Neutrophil (primary cell): ENCODE measurements at regions not wholly inside any gene's neighbourhood (a gene's known extent, or its start where the extent isn't known, plus 50 kb on each side); places are given as distances from the start of the nearest gene placed in this dataset.

Experiments
- H3K27ac ChIP-seq: fragments of 200-600 bp; sonication (generic); 2 replicates; pipeline ENCODE4 v1.5.1; 2016; ENCODE audit warnings: mild to moderate bottlenecking, moderate library complexity
- H3K27me3 ChIP-seq: fragments of 200-600 bp; sonication (generic); 2 replicates; pipeline ENCODE4 v1.6.0; 2016; ENCODE audit warnings: mild to moderate bottlenecking
- H3K36me3 ChIP-seq: fragments of 200-600 bp; sonication (generic); 2 replicates; pipeline ENCODE4 v1.5.1; 2017
- H3K4me1 ChIP-seq, 2 experiments: fragments of 200-600 bp in 1 of 2; sonication (generic) in 1 of 2; 1 replicate in 1 of 2; 2 replicates in 1 of 2; pipeline versions ENCODE4 v1.5.1 to v1.6.1; 2013 to 2016; ENCODE audit warnings: low read depth in 1 of 2, low read length in 1 of 2, mild to moderate bottlenecking in 1 of 2, moderate library complexity in 1 of 2; ENCODE audit not compliant: control insufficient read depth in 1 of 2, insufficient read depth in 1 of 2
- H3K4me3 ChIP-seq, 2 experiments: fragments of 200-600 bp in 1 of 2; sonication (generic) in 1 of 2; 1 replicate in 1 of 2; 2 replicates in 1 of 2; pipeline ENCODE4 v1.5.1; 2013 to 2016; ENCODE audit warnings: low read depth in 1 of 2, low read length in 1 of 2, mild to moderate bottlenecking in 1 of 2, moderate library complexity in 1 of 2
- H3K9me3 ChIP-seq: fragments of 200-600 bp; sonication (generic); 2 replicates; pipeline ENCODE4 v1.5.1; 2016
- CTCF ChIP-seq: fragments of 200-600 bp; sonication (generic); IDR thresholded peaks from 2 replicates; pipeline ENCODE4 v1.5.1; 2016; ENCODE audit warnings: antibody characterized with exemption

GRCh38 chr12:84641940-84642545 is 270.6 kb downstream of the SLC6A15 start:
- Histone ChIP-seq H3K9me3 (no peaks in the 10 kb centered on the region), H3K36me3 (no peaks in the 10 kb centered on the region), H3K4me1 (no peaks in the 10 kb centered on the region), H3K27me3 (no peaks in the 10 kb centered on the region), H3K4me3 (no peak overlapping the region), H3K27ac (no peak overlapping the region)
- TF ChIP-seq CTCF: no peak

GRCh38 chr12:84638811-84639368 is 273.7 kb downstream of the SLC6A15 start:
- Histone ChIP-seq H3K4me3 (no peak overlapping the region), H3K27ac (no peak overlapping the region), H3K27me3 (no peaks in the 10 kb centered on the region), H3K9me3 (no peaks in the 10 kb centered on the region), H3K4me1 (no peaks in the 10 kb centered on the region), H3K36me3 (no peaks in the 10 kb centered on the region)
- TF ChIP-seq CTCF: no peak

GRCh38 chr12:84637926-84638325 is 274.7 kb downstream of the SLC6A15 start:
- no peaks in the 10 kb centered on the region for H3K4me1 ChIP-seq
- H3K27ac ChIP-seq: no peak overlapping the region
- H3K27me3 ChIP-seq: no peaks in the 10 kb centered on the region
- no peak for TF ChIP-seq CTCF
- H3K36me3 ChIP-seq: no peaks in the 10 kb centered on the region
- no peak overlapping the region for H3K4me3 ChIP-seq
- H3K9me3 ChIP-seq: no peaks in the 10 kb centered on the region

GRCh38 chr12:84636801-84637290 is 275.8 kb downstream of the SLC6A15 start:
- no peaks in the 10 kb centered on the region for H3K27me3 ChIP-seq
- no peaks in the 10 kb centered on the region for H3K4me1 ChIP-seq
- H3K36me3 ChIP-seq: no peaks in the 10 kb centered on the region
- no peak overlapping the region for H3K27ac ChIP-seq
- H3K4me3 ChIP-seq: no peak overlapping the region
- TF ChIP-seq CTCF: no peak
- no peaks in the 10 kb centered on the region for H3K9me3 ChIP-seq

- H3K4me3 ChIP-seq: no peak overlapping the region
- no peaks in the 10 kb centered on the region for H3K27me3 ChIP-seq
- H3K9me3 ChIP-seq: no peaks in the 10 kb centered on the region
- H3K4me1 ChIP-seq: no peaks in the 10 kb centered on the region
- H3K36me3 ChIP-seq: no peaks in the 10 kb centered on the region
- no peak for TF ChIP-seq CTCF
- no peak overlapping the region for H3K27ac ChIP-seq
Measured at GRCh38 chr12:84634526-84634925, 278.1 kb downstream of the SLC6A15 start.
